ENCODE measurements at regions not wholly inside any gene's neighbourhood (a gene's known extent, or its start where the extent isn't known, plus 50 kb on each side); places are given as distances from the start of the nearest gene placed in this dataset.

DNA sequence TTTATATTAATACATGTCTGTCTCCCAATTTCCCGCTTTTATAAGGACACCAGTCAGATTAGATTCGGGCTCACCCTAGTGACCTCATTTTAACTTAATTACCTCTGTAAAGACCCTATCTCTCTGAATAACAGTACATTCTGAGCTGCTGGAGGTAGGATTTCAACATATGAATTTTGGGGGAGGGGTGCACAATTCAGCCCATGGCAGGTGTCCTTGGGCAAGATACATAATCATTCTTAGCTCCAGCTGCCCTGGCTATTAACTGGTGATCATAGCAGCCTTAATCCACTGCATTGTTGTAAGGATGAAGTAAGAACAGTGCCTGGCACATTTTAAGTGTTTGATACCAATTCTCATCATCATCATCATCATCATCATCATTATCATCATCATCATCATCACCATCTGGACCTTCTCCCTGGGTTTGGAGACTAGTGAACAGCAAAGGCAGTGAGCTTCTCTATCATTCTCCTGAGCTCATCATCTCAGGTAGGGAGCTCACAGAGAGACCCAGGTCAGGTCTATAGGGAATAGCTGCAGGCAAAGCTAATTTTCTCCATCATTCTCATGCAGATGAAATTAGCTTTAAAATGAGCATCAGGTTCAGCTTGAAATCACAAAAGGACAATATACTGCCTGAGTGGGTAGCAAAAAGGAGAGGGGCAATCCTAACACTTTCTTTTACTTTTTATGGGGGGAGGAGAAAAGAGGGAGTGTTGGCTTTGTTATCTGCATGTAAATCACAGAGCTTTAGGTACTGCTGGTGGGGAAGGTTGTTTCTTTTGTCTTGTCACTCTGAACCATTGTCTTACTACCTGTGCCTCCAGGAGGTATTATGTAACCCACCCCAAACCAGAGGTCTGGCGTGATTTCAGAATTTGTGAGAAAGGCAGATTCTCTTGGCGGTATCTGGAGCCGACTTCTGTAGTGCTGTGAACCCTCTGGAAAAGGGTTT lies 125.5 kb upstream of the SPRED2 start:
- Histone ChIP-seq H3K4me1 (ENCODE audit: insufficient read depth) (no peaks in the 10 kb centered on the region), H3K9me3 (ENCODE audit: low read depth) (no peaks in the 10 kb centered on the region), H4K20me1 (ENCODE audit: insufficient read depth, poor library complexity, severe bottlenecking) (no peaks in the 10 kb centered on the region), H3K9me2 (replicated peaks; ENCODE audit: insufficient read depth) (no peaks in the 10 kb centered on the region), H3K36me3 (replicated peaks; ENCODE audit: insufficient read depth, low read depth) (no peaks in the 10 kb centered on the region), H3K27me3 (peaks cover 11% of the 10 kb centered on the region), H3K4me3 (no peak overlapping the region), H2AFZ (no peak overlapping the region), H3K79me2 (no peaks in the 10 kb centered on the region), H3K27ac (no peak overlapping the region), H3K4me2 (no peak overlapping the region)
- TF ChIP-seq EZH2 (IDR thresholded peaks at IDR 0.05; ENCODE audit: borderline replicate concordance) (no peak), EZH2phosphoT487 (IDR thresholded peaks at IDR 0.05; ENCODE audit: low read depth, severe bottlenecking, unreplicated experiment) (no peak)
- TF ChIP-seq, protein P1, sequence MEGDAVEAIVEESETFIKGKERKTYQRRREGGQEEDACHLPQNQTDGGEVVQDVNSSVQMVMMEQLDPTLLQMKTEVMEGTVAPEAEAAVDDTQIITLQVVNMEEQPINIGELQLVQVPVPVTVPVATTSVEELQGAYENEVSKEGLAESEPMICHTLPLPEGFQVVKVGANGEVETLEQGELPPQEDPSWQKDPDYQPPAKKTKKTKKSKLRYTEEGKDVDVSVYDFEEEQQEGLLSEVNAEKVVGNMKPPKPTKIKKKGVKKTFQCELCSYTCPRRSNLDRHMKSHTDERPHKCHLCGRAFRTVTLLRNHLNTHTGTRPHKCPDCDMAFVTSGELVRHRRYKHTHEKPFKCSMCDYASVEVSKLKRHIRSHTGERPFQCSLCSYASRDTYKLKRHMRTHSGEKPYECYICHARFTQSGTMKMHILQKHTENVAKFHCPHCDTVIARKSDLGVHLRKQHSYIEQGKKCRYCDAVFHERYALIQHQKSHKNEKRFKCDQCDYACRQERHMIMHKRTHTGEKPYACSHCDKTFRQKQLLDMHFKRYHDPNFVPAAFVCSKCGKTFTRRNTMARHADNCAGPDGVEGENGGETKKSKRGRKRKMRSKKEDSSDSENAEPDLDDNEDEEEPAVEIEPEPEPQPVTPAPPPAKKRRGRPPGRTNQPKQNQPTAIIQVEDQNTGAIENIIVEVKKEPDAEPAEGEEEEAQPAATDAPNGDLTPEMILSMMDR (IDR thresholded peaks at IDR 0.05; ENCODE audit: poor library complexity), result no peak
- 68% methylated on average over 5 of the region's 5 CpGs for WGBS (ENCODE audit: low lambda C conversion rate, missing lambda C conversion rate)
- DNase-seq (ENCODE audit: low spot score), result no peak

DNA sequence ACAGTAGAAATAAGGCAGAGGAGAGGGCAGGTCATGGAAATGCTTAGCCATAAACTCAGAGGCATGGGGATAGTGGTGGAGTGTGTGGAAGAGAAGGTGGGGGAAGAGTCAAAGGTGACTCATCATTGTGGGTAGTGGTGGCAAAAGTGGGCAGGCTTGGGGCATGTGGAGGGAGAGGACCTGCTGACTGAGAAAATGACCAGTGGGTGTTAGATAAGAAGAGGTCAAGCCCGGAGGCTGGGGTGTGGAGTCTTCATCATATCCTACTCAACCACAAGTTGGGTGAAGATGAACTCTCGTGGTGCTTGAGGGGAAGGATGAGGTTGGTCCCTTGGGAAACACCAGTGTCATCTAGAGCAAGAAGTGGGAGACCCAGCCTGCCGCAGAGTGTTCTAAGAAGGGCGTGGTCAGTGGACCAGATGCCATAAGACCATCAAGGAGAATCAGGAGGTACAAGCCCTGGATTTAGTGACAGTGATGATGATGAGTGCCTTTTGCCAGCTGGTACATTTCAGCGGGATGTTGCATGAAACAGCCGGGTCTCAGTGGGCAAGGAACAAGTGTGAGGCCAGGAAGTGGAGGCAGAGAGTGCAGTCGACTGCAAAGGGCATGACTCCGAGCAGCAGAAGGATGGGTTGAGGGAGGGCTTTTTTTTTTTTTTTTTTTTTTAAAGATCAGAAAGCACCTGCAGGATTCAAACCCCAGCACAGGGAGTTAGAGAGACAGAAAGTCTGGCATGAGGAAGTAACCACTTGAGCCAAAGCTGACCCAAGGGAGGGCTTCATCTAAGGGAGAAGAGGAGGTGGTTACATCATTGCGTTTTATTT lies 122.6 kb upstream of the SPRED2 start:
- H3K79me2 ChIP-seq, result no peaks in the 10 kb centered on the region
- DNase-seq (ENCODE audit: low spot score), result no peak
- H3K4me2 ChIP-seq, result no peak overlapping the region
- peaks cover 11% of the 10 kb centered on the region for H3K27me3 ChIP-seq
- no peaks in the 10 kb centered on the region for H3K9me3 ChIP-seq (ENCODE audit: low read depth)
- H3K4me3 ChIP-seq, result no peak overlapping the region
- no peaks in the 10 kb centered on the region for H3K4me1 ChIP-seq (ENCODE audit: insufficient read depth)
- H2AFZ ChIP-seq, result no peak overlapping the region
- H3K9me2 ChIP-seq (replicated peaks; ENCODE audit: insufficient read depth), result no peaks in the 10 kb centered on the region
- no peaks in the 10 kb centered on the region for H3K36me3 ChIP-seq (replicated peaks; ENCODE audit: insufficient read depth, low read depth)
- TF ChIP-seq, protein P1 (IDR thresholded peaks at IDR 0.05; ENCODE audit: poor library complexity), result no peak
- TF ChIP-seq EZH2phosphoT487 (IDR thresholded peaks at IDR 0.05; ENCODE audit: low read depth, severe bottlenecking, unreplicated experiment) (no peak), EZH2 (IDR thresholded peaks at IDR 0.05; ENCODE audit: borderline replicate concordance) (no peak)
- no peaks in the 10 kb centered on the region for H4K20me1 ChIP-seq (ENCODE audit: insufficient read depth, poor library complexity, severe bottlenecking)
- H3K27ac ChIP-seq, result no peak overlapping the region
- WGBS (ENCODE audit: low lambda C conversion rate, missing lambda C conversion rate), result 82% methylated on average over 9 of the region's 9 CpGs

DNA sequence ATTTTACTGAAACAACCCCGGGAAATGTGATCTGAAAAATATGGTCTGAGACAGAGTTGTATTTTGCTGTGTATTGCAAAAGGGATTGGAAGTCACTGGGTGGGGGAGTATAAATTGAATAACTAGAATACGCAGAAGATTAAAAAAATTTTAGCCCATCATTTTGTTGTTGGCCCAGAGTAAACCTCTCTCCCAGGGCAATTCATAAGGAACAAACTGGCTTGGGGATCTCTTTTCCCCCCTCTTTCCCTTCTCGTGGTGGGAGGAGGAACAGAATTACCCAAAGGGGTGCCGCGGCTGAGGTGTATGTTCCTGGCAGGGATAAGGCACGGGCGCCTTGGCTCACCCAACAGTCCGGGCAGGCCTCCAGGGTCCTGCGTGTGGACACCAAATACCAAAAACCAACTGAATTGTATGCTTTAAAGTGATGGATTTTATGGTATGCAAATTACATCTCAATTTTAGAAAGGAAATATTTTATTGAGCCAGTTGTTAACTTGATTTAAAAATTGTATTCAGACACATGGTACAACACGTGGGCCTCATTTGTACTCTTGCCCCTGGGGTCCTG lies 121.2 kb upstream of the SPRED2 start:
- no peak for DNase-seq (ENCODE audit: low spot score)
- H3K27me3 ChIP-seq, result peaks cover 7% of the 10 kb centered on the region
- no peak overlapping the region for H3K4me2 ChIP-seq
- no peak overlapping the region for H2AFZ ChIP-seq
- H3K79me2 ChIP-seq, result no peaks in the 10 kb centered on the region
- H3K9me3 ChIP-seq (ENCODE audit: low read depth), result no peaks in the 10 kb centered on the region
- TF ChIP-seq EZH2 (IDR thresholded peaks at IDR 0.05; ENCODE audit: borderline replicate concordance) (no peak), EZH2phosphoT487 (IDR thresholded peaks at IDR 0.05; ENCODE audit: low read depth, severe bottlenecking, unreplicated experiment) (no peak)
- TF ChIP-seq, protein P1 (IDR thresholded peaks at IDR 0.05; ENCODE audit: poor library complexity), result no peak
- 72% methylated on average over 10 of the region's 10 CpGs for WGBS (ENCODE audit: low lambda C conversion rate, missing lambda C conversion rate)
- no peaks in the 10 kb centered on the region for H4K20me1 ChIP-seq (ENCODE audit: insufficient read depth, poor library complexity, severe bottlenecking)
- H3K27ac ChIP-seq, result no peak overlapping the region
- H3K36me3 ChIP-seq (replicated peaks; ENCODE audit: insufficient read depth, low read depth), result no peaks in the 10 kb centered on the region
- H3K9me2 ChIP-seq (replicated peaks; ENCODE audit: insufficient read depth), result no peaks in the 10 kb centered on the region
- H3K4me1 ChIP-seq (ENCODE audit: insufficient read depth), result no peaks in the 10 kb centered on the region
- H3K4me3 ChIP-seq, result no peak overlapping the region
